ENCODE measurements at regions not wholly inside any gene's neighbourhood (a gene's known extent, or its start where the extent isn't known, plus 50 kb on each side); places are given as distances from the start of the nearest gene placed in this dataset.

GRCh38 chr6:7489376-7489775 lies 52.1 kb upstream of the DSP start:
- TF ChIP-seq CTCF (IDR thresholded peaks at IDR 0.05; ENCODE audit: insufficient read depth, low read length), result no peak
- no peak for TF ChIP-seq POLR2AphosphoS5 (IDR thresholded peaks at IDR 0.05; ENCODE audit: low read depth)
- TF ChIP-seq REST (IDR thresholded peaks at IDR 0.05; ENCODE audit: insufficient replicate concordance, low read depth), result no peak

All from HL-60 (cell line).